ENCODE measurements at regions not wholly inside any gene's neighbourhood (a gene's known extent, or its start where the extent isn't known, plus 50 kb on each side); places are given as distances from the start of the nearest gene placed in this dataset.

GRCh38 chr11:121800731-121801393 lies 315.2 kb downstream of the BLID start:
- no peaks in the 10 kb centered on the region for H3K27me3 ChIP-seq
- TF ChIP-seq CTCF (IDR thresholded peaks at IDR 0.05): no peak
- no peak overlapping the region for H3K4me3 ChIP-seq
- no peaks in the 10 kb centered on the region for H3K4me1 ChIP-seq
- H3K9ac ChIP-seq (ENCODE audit: low read depth in 2 of 2, low read length in 2 of 2): no peak overlapping the region
- H3K36me3 ChIP-seq: no peaks in the 10 kb centered on the region
- no peaks in the 10 kb centered on the region for H3K9me3 ChIP-seq
- intact Hi-C loops (cut with DNase I): no loop called here
- no peak for DNase-seq
- no peak overlapping the region for H3K27ac ChIP-seq

- DNase-seq: no peak
- no peaks in the 10 kb centered on the region for H3K4me1 ChIP-seq
- no peak overlapping the region for H3K4me3 ChIP-seq
- H3K9ac ChIP-seq (ENCODE audit: low read depth in 2 of 2, low read length in 2 of 2): no peak overlapping the region
- no peaks in the 10 kb centered on the region for H3K9me3 ChIP-seq
- no peaks in the 10 kb centered on the region for H3K27me3 ChIP-seq
- no peak overlapping the region for H3K27ac ChIP-seq
- TF ChIP-seq CTCF (IDR thresholded peaks at IDR 0.05): no peak
- intact Hi-C loops (cut with DNase I): no loop called here
- no peaks in the 10 kb centered on the region for H3K36me3 ChIP-seq
These were observed 315.8 kb downstream of the BLID start for GRCh38 chr11:121800240-121800639.

DNA sequence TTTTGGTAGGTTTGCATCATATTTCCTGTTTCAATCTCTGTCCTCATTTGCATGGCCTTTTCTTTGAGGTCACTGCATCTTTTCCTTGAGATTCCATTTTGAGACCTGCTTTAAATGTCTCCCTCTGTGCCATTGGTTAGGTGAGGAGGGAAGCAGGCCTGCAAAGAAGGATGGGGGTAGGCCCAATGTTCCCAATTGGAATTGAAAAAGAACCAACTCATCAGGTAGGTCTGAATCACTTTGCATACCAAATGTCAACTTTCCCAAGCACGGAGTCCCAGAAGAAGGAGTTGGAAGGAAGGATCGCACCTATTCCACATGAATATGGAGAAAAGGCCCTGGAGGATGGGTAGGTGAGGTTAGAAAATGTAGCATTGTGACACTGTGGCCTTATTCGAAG lies 318.5 kb downstream of the BLID start:
- no peak overlapping the region for H3K27ac ChIP-seq
- H3K9ac ChIP-seq (ENCODE audit: low read depth in 2 of 2, low read length in 2 of 2): no peak overlapping the region
- no peaks in the 10 kb centered on the region for H3K36me3 ChIP-seq
- no peak overlapping the region for H3K4me3 ChIP-seq
- H3K27me3 ChIP-seq: no peaks in the 10 kb centered on the region
- H3K9me3 ChIP-seq: no peaks in the 10 kb centered on the region
- H3K4me1 ChIP-seq: no peaks in the 10 kb centered on the region
- no peak for DNase-seq
- intact Hi-C loops (cut with DNase I): no loop called here
- TF ChIP-seq CTCF (IDR thresholded peaks at IDR 0.05): no peak

DNA sequence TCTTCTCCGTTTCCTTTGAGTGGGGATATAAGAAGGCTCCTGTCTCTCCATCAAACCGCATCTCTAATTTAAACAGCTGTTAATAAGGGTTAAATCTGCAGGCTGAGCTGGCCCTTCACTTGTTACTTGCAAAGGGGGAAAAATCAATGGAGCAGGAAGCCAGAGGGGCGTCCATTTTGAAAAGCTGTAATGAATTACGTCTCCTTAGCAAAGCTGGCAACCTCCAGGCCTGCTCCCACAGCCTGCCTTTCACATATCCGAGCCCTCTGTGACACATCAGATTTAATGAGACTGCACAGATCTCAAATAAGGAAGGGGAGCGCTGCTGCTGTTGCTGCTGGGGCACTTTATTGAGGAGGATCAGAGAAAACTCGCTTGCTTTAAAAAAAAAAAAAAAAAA lies 320.8 kb downstream of the BLID start:
- no peaks in the 10 kb centered on the region for H3K27me3 ChIP-seq
- TF ChIP-seq CTCF (IDR thresholded peaks at IDR 0.05): no peak
- intact Hi-C loops (cut with DNase I): no loop called here
- no peak overlapping the region for H3K9ac ChIP-seq (ENCODE audit: low read depth in 2 of 2, low read length in 2 of 2)
- no peak overlapping the region for H3K4me3 ChIP-seq
- no peak overlapping the region for H3K27ac ChIP-seq
- no peaks in the 10 kb centered on the region for H3K9me3 ChIP-seq
- no peak for DNase-seq
- no peaks in the 10 kb centered on the region for H3K36me3 ChIP-seq
- no peaks in the 10 kb centered on the region for H3K4me1 ChIP-seq

- intact Hi-C loops (cut with DNase I): no loop called here
- no peak overlapping the region for H3K4me3 ChIP-seq
- no peaks in the 10 kb centered on the region for H3K4me1 ChIP-seq
- no peak overlapping the region for H3K27ac ChIP-seq
- DNase-seq: no peak
- H3K9ac ChIP-seq (ENCODE audit: low read depth in 2 of 2, low read length in 2 of 2): no peak overlapping the region
- TF ChIP-seq CTCF (IDR thresholded peaks at IDR 0.05): no peak
- H3K27me3 ChIP-seq: no peaks in the 10 kb centered on the region
- no peaks in the 10 kb centered on the region for H3K36me3 ChIP-seq
- no peaks in the 10 kb centered on the region for H3K9me3 ChIP-seq
These were observed 321.3 kb downstream of the BLID start for GRCh38 chr11:121794671-121795141.

Measured in colonic mucosa (tissue), 4 donors.